PFSK-1 (cell line): ENCODE measurements at regions not wholly inside any gene's neighbourhood (a gene's known extent, or its start where the extent isn't known, plus 50 kb on each side); places are given as distances from the start of the nearest gene placed in this dataset.

Source experiments
- REST ChIP-seq, 2 experiments: IDR thresholded peaks; 2 replicates each; pipeline versions ENCODE4 v1.6.1 to v1.8.0; 2011 to 2012; ENCODE audit warnings: low read depth in 2 of 2, low read length in 2 of 2, control low read depth in 1 of 2, inconsistent platforms in 1 of 2, mild to moderate bottlenecking in 1 of 2, moderate library complexity in 1 of 2; ENCODE audit not compliant: insufficient read depth in 1 of 2
- TAF1 ChIP-seq: IDR thresholded peaks from 2 replicates; pipeline ENCODE4 v1.6.1; 2012; ENCODE audit warnings: low read length, control low read depth, borderline replicate concordance; ENCODE audit not compliant: insufficient read depth

DNA sequence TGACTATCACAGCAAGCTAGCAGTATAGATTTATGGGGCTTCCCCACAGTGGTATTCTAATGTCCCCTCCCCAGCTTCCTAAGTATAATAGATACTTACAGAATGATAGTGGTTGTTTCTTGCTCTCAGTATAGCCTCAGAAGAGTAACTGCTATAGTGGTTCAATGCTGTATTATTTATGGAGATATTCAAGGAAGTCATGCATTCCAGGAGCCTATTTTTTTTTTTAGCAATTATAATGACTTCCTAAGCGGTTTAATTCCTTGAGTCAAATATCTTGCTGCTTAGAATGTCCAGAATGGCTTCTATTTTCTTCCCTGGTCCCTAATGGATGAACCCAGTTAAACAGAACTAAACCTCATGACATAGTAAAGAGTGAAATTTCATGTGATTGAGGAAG, 451.5 kb upstream of the SEMA3D start:
- TF ChIP-seq TAF1 (no peak), REST (IDR thresholded peaks at IDR 0.05; ENCODE audit: insufficient read depth in 1 of 2, low read depth in 2 of 2, low read length in 2 of 2) (no peak)
